ENCODE measurements at regions not wholly inside any gene's neighbourhood (a gene's known extent, or its start where the extent isn't known, plus 50 kb on each side); places are given as distances from the start of the nearest gene placed in this dataset.

DNA sequence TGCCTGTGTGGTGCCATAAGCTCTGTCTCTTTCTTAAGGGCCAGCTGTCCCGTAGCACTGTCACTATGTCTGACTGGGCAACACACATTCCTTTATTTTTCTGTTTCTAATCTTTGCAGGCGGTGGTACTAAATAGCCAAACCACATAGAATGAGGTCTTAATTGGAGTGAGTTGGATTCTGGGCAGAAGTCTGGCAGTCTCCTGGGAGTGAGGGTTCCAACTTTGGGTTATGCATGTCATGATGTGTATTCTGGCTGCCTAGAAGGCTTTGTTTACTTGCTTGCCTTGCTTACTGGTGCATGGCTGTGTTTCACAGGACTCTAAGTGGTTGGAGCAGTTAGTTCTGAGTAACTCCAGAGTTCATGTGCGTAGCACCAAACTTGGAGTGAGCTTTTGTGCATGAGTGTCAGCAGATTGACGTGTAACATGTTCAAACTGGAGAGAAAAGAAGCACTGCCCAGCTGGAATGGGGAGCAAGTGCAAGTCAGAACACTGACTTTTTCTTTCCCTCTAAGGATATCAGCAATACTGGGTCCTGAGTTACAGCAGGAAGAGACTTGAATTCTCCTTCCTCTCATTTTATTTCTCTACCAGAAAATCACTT is 185.8 kb downstream of the PCSK1 start:
- no peak for DNase-seq (ENCODE audit: low read depth in 1 of 2, low spot score in 1 of 2)

DNA sequence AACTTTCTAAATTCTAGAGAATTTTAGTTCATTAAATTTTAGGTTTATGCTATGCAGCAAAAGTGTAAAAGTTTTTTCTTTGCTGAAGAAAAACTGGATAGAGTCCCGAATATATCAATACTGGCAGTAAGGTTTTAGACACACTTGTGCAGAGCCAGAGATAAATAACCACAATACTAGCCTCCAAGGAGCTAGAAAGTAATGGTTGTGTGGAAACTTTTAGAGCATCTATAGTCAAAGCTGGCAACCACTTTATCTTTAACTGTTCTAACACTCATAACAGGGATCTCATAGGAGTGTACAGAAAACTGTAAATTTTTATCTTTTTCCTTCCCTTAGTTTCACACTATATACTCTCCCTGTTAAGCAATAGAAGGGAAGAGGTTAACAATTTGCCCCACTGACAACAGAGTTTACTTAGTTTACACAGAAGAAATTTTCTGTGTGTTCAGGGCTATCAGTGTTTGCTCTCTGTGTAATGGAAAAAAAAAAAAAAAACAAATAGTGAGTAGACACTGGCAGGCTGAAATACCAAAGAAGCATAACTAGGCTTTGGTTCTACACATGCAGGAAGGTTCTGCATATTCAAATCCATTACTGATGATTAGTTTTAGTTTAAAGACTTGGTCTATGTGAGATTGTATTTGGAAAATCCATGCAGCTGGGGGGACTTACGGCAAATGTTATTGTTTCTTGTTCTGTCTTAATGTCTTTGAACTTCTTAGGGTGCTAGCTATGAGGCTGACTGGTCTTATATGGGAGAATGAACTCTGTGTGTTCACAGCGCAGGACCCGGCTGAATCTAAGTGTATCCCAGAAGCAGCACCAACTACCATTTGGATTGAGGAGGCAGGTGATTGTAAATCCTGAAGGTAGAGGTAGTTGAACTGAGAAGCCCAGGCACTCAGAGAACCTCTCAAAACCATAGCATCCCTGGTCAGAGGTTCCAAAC is 187.6 kb downstream of the PCSK1 start:
- no peak for DNase-seq (ENCODE audit: low read depth in 1 of 2, low spot score in 1 of 2)

DNA sequence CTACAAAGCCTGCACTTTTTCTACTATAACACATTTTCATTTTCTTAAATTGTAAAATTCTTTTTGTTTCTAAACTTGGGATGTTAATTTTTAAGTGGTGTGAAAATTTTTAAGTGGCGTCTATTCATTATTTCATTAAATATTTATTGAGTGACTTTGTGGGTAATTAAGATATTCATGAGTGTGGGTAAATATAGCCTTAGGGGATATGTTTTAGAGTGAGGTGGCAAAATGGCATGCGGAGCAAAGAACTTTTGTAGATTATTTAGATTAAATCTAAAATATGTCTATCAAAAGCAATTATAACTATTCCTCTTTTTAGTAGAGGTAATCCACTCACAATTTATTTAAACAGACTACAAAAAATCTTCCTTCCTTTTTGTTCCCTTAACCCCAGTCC is 188.4 kb downstream of the PCSK1 start:
- DNase-seq (ENCODE audit: low read depth in 1 of 2, low spot score in 1 of 2): no peak

DNA sequence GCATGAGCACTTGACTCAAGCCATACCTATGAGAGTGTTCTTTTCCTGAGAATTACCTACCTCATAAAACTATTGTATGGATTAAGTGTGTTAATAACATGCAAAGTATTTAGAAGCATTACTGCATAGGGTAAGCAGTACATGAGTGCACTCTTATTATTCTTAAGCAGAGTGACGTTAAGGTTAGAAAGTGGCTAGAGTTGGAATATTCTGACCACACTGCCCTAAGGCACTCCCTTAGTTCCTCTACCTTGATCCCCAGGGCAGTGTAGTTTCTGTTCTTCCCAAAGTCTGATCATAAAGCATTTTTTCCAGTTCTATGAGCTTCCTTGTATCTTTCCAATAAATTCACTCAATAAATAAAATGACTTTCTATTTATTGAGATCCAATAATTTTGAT is 189.2 kb downstream of the PCSK1 start:
- DNase-seq (ENCODE audit: low read depth in 1 of 2, low spot score in 1 of 2): no peak

DNA sequence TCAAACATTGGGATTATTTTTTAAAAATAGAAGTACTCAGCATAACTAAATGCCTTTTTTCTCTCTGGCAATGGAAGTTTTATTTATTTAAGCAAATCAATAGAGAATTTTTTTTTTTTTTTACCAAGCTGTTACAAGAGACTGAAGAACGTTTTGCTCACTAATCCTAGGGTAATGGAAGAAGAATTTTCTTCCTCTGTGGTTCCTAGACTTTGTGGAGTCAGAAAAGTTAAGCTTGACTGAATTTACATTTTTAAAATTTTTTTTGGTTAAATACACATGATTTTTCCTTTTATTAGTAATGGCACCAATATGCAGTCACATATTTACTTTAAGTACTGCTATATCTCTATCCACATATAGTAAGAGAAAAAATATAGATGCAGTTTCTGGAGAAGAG is 189.8 kb downstream of the PCSK1 start:
- no peak for DNase-seq (ENCODE audit: low read depth in 1 of 2, low spot score in 1 of 2)

- no peak for DNase-seq (ENCODE audit: low read depth in 1 of 2, low spot score in 1 of 2)
These were observed 190.5 kb downstream of the PCSK1 start for GRCh38 chr5:96242571-96242970.

GRCh38 chr5:96236831-96237230 is 196.2 kb downstream of the PCSK1 start:
- DNase-seq (ENCODE audit: low read depth in 1 of 2, low spot score in 1 of 2): no peak

DNA sequence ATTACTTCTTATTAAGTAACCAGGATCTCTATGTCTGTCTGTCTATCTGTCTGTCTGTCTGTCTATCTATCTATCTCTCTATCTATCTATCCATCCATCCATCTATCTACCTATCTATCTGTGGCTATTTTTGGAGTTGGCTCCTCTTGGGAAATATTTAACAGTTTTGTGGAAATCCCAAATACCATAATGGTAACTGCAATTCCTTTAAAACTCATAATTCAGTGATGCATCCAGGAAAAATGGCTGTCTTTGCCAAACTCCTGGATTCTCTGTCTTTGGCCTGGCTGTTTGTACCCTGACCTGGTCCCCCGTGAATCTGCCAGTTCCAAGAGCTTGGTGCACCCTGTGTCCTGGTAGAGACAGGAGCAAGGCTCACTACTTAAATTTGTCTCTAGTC is 197.0 kb downstream of the PCSK1 start:
- DNase-seq (ENCODE audit: low read depth in 1 of 2, low spot score in 1 of 2): no peak

- no peak for DNase-seq (ENCODE audit: low read depth in 1 of 2, low spot score in 1 of 2)
These were observed 197.8 kb downstream of the PCSK1 start for GRCh38 chr5:96235008-96235910.

DNA sequence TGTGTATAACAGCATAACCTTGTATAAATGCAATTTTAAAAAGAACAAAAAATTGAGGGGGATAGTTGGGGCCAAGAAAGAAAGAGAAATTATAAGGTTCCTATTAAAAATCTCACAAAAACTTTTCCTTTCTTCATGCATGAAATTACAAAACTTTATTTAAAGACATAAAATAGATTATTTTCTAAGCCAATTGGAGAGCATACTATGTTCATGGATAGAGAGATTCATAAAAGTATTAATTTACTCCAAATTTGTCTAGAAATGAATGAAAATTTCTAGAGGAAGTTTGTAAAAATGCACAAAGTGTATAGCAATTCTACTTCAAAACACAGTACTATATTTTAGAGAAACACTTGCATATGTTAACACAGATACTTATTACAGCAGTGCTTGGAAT is 200.4 kb downstream of the PCSK1 start:
- DNase-seq (ENCODE audit: low read depth in 1 of 2, low spot score in 1 of 2): no peak

DNA sequence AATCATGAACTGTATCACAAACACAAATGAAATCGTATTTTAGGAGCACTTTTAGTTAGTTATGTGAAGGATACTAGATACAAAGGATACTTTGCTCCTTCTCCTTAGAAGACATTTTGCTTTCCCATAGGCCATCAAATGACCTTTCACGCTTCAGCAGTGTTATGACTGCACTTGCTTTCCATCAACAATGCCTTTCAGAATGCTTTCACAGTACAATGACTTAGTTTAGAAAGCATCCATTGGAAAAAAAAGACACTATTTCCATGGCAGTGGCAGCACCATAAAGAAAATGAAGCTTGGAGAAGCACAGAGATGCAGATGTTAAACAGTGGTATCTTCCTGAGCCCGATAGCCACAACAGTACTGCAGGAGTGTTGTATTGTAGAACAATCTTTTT is 203.9 kb downstream of the PCSK1 start:
- no peak for DNase-seq (ENCODE audit: low read depth in 1 of 2, low spot score in 1 of 2)

DNA sequence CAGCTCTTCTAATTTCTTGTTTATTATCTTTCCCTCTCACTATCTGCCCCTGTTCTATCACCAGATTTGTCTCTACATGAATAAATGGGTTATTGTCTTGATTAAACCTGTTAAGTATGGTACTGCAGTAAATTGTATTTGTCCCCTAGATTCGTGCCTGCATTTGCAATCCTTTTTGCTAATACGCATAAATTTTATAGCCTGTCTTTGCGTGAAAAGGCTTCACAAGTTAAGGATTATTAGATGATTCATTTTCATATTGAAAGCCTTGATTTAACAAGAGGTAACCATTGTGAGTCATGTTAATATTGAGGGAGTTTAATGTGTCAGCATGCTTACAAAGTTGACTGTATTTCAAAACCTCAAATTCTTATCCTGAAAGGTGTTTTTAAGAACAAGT is 204.6 kb downstream of the PCSK1 start:
- DNase-seq (ENCODE audit: low read depth in 1 of 2, low spot score in 1 of 2): no peak

- no peak for DNase-seq (ENCODE audit: low read depth in 1 of 2, low spot score in 1 of 2)
These were observed 205.1 kb downstream of the PCSK1 start for GRCh38 chr5:96227957-96228356.

GRCh38 chr5:96226941-96227552 is 206.0 kb downstream of the PCSK1 start:
- DNase-seq (ENCODE audit: low read depth in 1 of 2, low spot score in 1 of 2): no peak

- no peak for DNase-seq (ENCODE audit: low read depth in 1 of 2, low spot score in 1 of 2)
These were observed 210.9 kb downstream of the PCSK1 start for GRCh38 chr5:96222129-96222528.

GRCh38 chr5:96220610-96221390 is 212.2 kb downstream of the PCSK1 start:
- no peak for DNase-seq (ENCODE audit: low read depth in 1 of 2, low spot score in 1 of 2)

DNA sequence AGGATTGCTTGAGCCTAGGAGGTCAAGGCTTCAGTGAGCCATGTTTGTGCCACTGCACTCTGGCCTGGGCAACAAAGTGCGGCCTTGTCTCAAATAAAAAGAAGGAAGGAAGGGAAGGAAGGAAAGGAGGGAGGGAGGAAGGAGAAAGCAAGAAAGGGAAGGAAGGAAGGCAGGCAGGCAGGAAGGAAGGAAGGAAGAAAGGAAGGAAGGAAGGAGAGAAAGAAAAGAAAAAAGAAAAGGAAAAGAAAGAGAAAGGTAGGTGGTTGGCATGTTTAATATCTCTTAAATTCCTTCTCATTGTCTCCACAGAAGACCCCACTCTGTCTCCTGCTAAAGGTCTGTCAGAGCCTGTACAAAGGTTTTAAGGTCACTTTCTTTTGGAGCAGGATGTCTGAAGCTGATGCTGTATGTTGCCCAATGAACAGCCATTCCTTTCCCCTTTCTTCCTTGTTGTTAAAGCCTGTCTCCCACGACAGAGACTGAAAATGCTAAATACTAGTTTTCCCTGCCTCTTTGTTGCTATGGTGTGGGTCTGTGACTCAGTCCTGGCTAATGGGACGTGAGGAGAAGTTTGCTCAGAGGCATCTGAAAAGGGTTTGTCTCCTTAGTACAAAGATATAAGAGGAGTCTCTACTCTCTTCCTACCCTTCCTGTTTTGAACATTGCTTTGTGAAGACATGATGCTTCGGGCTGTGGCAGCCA is 213.3 kb downstream of the PCSK1 start:
- DNase-seq (ENCODE audit: low read depth in 1 of 2, low spot score in 1 of 2): no peak

DNA sequence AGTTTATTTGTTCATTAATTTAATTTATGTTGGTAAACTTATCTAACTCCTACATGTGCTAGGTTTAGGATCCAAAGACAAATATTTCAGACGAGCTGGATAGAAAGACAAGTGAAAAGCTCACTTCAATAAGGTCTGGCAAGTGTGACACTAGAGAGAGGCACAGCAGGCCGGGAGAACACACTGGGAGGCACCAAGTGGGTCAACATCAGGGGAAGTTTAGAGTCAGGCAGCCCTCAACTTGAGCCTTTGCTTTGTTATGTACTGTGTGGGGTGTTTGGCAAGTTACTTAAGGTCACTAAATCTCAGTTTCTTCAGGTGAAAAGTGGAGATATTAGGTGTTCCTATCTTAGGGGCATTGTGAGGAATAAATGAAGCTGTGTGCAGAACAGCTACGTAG is 214.4 kb downstream of the PCSK1 start:
- DNase-seq (ENCODE audit: low read depth in 1 of 2, low spot score in 1 of 2): no peak

DNA sequence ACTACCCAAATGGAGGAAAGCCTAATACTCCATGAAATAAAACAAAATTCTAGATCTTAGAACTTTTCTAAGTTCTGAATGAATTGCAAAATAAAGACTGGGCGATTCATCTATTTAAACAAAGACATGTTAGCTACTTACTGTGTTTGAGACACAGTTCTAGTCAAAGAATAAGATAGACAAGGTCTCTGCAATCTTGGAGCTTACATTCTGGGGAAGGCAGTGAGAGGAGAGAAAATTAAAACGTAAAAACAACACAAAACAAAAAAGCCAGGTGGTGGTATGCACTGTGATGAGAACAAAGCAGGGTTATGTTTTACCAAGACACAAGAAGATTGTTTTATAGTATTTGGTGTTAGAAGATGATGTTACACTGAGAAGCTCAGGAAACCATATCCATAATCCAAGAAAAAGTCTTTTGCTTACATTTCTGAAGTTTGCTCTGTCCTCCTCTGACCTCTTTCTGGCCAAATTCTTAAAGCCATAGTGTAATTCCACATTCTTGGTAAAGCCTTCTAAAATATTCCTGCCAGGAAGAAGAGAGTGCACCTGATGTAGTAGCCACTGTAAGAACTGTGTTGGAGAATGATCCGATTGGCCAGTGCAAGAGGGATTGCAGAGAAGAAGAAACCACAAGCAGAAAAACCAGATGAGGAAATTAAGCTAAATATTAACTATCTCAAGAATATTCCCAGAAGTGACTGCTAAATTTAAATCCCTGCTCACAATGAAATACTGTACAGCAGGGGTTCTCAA is 218.4 kb downstream of the PCSK1 start:
- no peak for DNase-seq (ENCODE audit: low read depth in 1 of 2, low spot score in 1 of 2)
